ENCODE measurements at regions not wholly inside any gene's neighbourhood (a gene's known extent, or its start where the extent isn't known, plus 50 kb on each side); places are given as distances from the start of the nearest gene placed in this dataset.

GRCh38 chr12:92524489-92524888, 178.3 kb upstream of the PLEKHG7 start:
- TF ChIP-seq CTCF (conservative IDR thresholded peaks at IDR 0.05; ENCODE audit: low read length), result no peak
- no peak for TF ChIP-seq EZH2phosphoT487 (IDR thresholded peaks at IDR 0.05; ENCODE audit: borderline replicate concordance, low read depth, low read length)

Data from OCI-LY7 (cell line).